ENCODE measurements at regions not wholly inside any gene's neighbourhood (a gene's known extent, or its start where the extent isn't known, plus 50 kb on each side); places are given as distances from the start of the nearest gene placed in this dataset.

DNA sequence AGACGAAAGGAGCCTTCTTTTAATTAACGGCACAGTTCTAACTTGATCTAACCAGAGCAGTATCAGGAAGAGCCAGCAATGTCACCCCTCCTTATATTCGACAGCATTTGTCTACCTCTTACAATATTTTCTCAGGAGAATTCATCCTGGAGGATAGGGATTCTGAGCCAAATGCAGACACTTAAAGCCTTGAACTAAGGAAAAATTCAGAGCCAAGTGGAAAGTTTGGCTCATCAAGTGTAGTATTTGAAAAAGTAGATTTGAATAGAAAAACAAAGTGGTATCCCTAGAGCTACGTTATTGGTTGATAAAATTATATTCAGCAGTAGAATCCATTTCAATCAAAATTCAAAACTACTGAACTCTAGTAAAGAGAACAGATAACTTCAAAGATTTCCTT lies 732.0 kb upstream of the ADGRL2 start:
- TF ChIP-seq SIN3A (IDR thresholded peaks at IDR 0.05; ENCODE audit: borderline replicate concordance, insufficient read depth, low read depth, low read length) (no peak), POLR2AphosphoS5 (IDR thresholded peaks at IDR 0.05; ENCODE audit: low read depth, low read length) (no peak), TCF7L2 (IDR thresholded peaks at IDR 0.05; ENCODE audit: low read depth, low read length) (no peak)
- TF ChIP-seq, protein P1, sequence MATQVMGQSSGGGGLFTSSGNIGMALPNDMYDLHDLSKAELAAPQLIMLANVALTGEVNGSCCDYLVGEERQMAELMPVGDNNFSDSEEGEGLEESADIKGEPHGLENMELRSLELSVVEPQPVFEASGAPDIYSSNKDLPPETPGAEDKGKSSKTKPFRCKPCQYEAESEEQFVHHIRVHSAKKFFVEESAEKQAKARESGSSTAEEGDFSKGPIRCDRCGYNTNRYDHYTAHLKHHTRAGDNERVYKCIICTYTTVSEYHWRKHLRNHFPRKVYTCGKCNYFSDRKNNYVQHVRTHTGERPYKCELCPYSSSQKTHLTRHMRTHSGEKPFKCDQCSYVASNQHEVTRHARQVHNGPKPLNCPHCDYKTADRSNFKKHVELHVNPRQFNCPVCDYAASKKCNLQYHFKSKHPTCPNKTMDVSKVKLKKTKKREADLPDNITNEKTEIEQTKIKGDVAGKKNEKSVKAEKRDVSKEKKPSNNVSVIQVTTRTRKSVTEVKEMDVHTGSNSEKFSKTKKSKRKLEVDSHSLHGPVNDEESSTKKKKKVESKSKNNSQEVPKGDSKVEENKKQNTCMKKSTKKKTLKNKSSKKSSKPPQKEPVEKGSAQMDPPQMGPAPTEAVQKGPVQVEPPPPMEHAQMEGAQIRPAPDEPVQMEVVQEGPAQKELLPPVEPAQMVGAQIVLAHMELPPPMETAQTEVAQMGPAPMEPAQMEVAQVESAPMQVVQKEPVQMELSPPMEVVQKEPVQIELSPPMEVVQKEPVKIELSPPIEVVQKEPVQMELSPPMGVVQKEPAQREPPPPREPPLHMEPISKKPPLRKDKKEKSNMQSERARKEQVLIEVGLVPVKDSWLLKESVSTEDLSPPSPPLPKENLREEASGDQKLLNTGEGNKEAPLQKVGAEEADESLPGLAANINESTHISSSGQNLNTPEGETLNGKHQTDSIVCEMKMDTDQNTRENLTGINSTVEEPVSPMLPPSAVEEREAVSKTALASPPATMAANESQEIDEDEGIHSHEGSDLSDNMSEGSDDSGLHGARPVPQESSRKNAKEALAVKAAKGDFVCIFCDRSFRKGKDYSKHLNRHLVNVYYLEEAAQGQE (IDR thresholded peaks at IDR 0.05; ENCODE audit: insufficient read depth in 1 of 2, low read depth in 2 of 2, low read length in 1 of 2), result no peak
- TF ChIP-seq, protein P2, sequence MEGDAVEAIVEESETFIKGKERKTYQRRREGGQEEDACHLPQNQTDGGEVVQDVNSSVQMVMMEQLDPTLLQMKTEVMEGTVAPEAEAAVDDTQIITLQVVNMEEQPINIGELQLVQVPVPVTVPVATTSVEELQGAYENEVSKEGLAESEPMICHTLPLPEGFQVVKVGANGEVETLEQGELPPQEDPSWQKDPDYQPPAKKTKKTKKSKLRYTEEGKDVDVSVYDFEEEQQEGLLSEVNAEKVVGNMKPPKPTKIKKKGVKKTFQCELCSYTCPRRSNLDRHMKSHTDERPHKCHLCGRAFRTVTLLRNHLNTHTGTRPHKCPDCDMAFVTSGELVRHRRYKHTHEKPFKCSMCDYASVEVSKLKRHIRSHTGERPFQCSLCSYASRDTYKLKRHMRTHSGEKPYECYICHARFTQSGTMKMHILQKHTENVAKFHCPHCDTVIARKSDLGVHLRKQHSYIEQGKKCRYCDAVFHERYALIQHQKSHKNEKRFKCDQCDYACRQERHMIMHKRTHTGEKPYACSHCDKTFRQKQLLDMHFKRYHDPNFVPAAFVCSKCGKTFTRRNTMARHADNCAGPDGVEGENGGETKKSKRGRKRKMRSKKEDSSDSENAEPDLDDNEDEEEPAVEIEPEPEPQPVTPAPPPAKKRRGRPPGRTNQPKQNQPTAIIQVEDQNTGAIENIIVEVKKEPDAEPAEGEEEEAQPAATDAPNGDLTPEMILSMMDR (IDR thresholded peaks at IDR 0.05), result no peak
- Histone ChIP-seq H3K9me3 (ENCODE audit: control insufficient read depth, insufficient read depth, low read depth, low read length) (no peaks in the 10 kb centered on the region), H3K4me1 (ENCODE audit: control insufficient read depth, insufficient read depth, low read length) (no peaks in the 10 kb centered on the region), H3K36me3 (ENCODE audit: control insufficient read depth, insufficient read depth, low read length) (no peaks in the 10 kb centered on the region; the same call in 1 of the 2 replicates), H3K27me3 (ENCODE audit: control insufficient read depth, insufficient read depth, low read length) (no peaks in the 10 kb centered on the region), H3K27ac (ENCODE audit: low read length) (no peak overlapping the region), H3K4me3 (ENCODE audit: low read depth in 2 of 2, low read length in 2 of 2) (no peak overlapping the region)
- DNase-seq (ENCODE audit: low read depth, low spot score) (no peak), ATAC-seq (no peak)
- BruUV-seq (replicated peaks), result no TSS peak
- in situ Hi-C loops (cut with HindIII; ENCODE audit: low pct_unique_long_range_greater_than_20kb, low sequenced_read_pairs), result no loop called here
- CTCF ChIA-PET, result no interaction called here
- POLR2A ChIA-PET, result no interaction called here
- intact Hi-C loops (cut with micrococcal nuclease; ENCODE audit: unreplicated experiment), result no loop called here

DNA sequence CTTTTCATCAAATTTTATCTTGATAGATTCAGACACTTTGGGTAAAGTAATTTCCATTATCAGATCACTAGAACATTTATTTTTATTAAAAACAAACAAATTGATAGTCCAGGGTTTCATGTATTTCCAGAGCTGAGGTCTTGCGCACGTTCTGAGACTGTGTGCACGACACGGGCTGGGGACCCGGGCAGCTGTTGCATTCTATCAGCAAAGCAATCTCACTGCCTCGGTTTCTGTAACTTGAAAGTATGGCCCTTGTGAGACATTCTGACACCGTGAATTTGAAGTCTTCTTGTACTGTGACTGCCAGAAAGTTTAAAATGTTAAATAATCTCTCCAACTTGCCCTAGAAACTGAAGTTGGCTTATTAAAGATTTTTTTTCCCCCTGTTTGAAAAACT lies 746.9 kb upstream of the ADGRL2 start:
- no peaks in the 10 kb centered on the region for H3K27me3 ChIP-seq (ENCODE audit: control insufficient read depth, insufficient read depth, low read length)
- CTCF ChIA-PET, result no interaction called here
- DNase-seq (ENCODE audit: low read depth, low spot score) (no peak), ATAC-seq (no peak)
- TF ChIP-seq SIN3A (IDR thresholded peaks at IDR 0.05; ENCODE audit: borderline replicate concordance, insufficient read depth, low read depth, low read length) (no peak), POLR2AphosphoS5 (IDR thresholded peaks at IDR 0.05; ENCODE audit: low read depth, low read length) (no peak)
- TF ChIP-seq, protein P1 (IDR thresholded peaks at IDR 0.05; ENCODE audit: insufficient read depth in 1 of 2, low read depth in 2 of 2, low read length in 1 of 2), result no peak
- TF ChIP-seq, protein P2 (IDR thresholded peaks at IDR 0.05), result no peak
- no TSS peak for BruUV-seq (replicated peaks)
- no peak overlapping the region for H3K4me3 ChIP-seq (ENCODE audit: low read depth in 2 of 2, low read length in 2 of 2)
- in situ Hi-C loops (cut with HindIII; ENCODE audit: low pct_unique_long_range_greater_than_20kb, low sequenced_read_pairs) (no loop called here), intact Hi-C loops (cut with micrococcal nuclease; ENCODE audit: unreplicated experiment) (no loop called here)
- no peaks in the 10 kb centered on the region for H3K4me1 ChIP-seq (ENCODE audit: control insufficient read depth, insufficient read depth, low read length)
- POLR2A ChIA-PET, result no interaction called here
- H3K36me3 ChIP-seq (ENCODE audit: control insufficient read depth, insufficient read depth, low read length), result no peaks in the 10 kb centered on the region
- no peak overlapping the region for H3K27ac ChIP-seq (ENCODE audit: low read length)
- H3K9me3 ChIP-seq (ENCODE audit: control insufficient read depth, insufficient read depth, low read depth, low read length), result no peaks in the 10 kb centered on the region

Data from Panc1 (cell line).